Breast epithelium (tissue), 3 donors: ENCODE measurements at regions not wholly inside any gene's neighbourhood (a gene's known extent, or its start where the extent isn't known, plus 50 kb on each side); places are given as distances from the start of the nearest gene placed in this dataset.

ENCODE experiments used
- POLR2A ChIP-seq: fragments of 450-650 bp; IDR thresholded peaks from one replicate; pipeline ENCODE4 v1.6.1; 2016; ENCODE audit warnings: antibody characterized with exemption, mild to moderate bottlenecking, moderate library complexity
- POLR2AphosphoS5 ChIP-seq, 3 donors: sonication (generic); formaldehyde crosslinking; IDR thresholded peaks; one replicate each; pipeline ENCODE4 v1.6.1; 2017; ENCODE audit warnings: antibody characterized with exemption in 3 of 3
- TF ChIP-seq, protein P1 (sequence below), 3 donors: fragments of 450-650 bp; IDR thresholded peaks; one replicate each; pipeline ENCODE4 v1.5.1; 2016 to 2017; ENCODE audit warnings: antibody characterized with exemption in 3 of 3, mild to moderate bottlenecking in 3 of 3, moderate library complexity in 3 of 3

DNA sequence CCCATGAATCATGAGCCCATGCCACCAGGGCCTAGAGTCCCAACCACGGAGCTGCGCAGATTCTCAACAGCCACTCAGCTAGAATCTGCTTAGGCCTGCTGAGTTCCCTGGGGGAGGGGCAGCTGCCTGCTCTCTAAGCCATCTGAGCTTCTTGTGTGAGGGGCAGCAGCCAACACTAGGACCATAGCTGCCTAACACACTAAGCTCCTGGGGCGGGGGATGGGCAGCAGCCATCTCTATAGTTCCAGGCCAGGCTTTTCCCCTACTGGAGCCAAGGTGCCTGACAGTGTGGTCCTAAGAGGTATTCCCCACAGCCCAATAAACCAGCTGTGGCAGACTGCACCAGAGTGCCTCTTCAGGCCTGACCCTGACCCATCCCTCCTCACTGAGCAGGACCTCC, 255.9 kb upstream of the ACO1 start:
- TF ChIP-seq, protein P1, sequence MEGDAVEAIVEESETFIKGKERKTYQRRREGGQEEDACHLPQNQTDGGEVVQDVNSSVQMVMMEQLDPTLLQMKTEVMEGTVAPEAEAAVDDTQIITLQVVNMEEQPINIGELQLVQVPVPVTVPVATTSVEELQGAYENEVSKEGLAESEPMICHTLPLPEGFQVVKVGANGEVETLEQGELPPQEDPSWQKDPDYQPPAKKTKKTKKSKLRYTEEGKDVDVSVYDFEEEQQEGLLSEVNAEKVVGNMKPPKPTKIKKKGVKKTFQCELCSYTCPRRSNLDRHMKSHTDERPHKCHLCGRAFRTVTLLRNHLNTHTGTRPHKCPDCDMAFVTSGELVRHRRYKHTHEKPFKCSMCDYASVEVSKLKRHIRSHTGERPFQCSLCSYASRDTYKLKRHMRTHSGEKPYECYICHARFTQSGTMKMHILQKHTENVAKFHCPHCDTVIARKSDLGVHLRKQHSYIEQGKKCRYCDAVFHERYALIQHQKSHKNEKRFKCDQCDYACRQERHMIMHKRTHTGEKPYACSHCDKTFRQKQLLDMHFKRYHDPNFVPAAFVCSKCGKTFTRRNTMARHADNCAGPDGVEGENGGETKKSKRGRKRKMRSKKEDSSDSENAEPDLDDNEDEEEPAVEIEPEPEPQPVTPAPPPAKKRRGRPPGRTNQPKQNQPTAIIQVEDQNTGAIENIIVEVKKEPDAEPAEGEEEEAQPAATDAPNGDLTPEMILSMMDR (IDR thresholded peaks at IDR 0.05): no peak
- TF ChIP-seq POLR2A (no peak), POLR2AphosphoS5 (IDR thresholded peaks at IDR 0.05) (no peak)
